Endothelial cell of umbilical vein (primary cell): ENCODE measurements at regions not wholly inside any gene's neighbourhood (a gene's known extent, or its start where the extent isn't known, plus 50 kb on each side); places are given as distances from the start of the nearest gene placed in this dataset.

ENCODE experiments used
- EZH2 ChIP-seq: IDR thresholded peaks from 2 replicates; pipeline ENCODE4 v1.6.1; 2012; ENCODE audit warnings: borderline replicate concordance, low read depth, mild to moderate bottlenecking, moderate library complexity, low read length, inconsistent platforms; ENCODE audit not compliant: severe bottlenecking
- JUN ChIP-seq: IDR thresholded peaks from 2 replicates; pipeline ENCODE4 v1.6.1; 2011; ENCODE audit warnings: borderline replicate concordance, low read depth; ENCODE audit not compliant: insufficient read length, insufficient read depth
- MYC ChIP-seq: IDR thresholded peaks from one replicate; pipeline ENCODE4 v1.6.1; 2011; ENCODE audit warnings: mild to moderate bottlenecking, low read depth, low read length
- POLR2A ChIP-seq: IDR thresholded peaks from 2 replicates; pipeline ENCODE4 v1.6.1; 2012; ENCODE audit warnings: low read depth, mild to moderate bottlenecking, control low read depth, low read length
- POLR2AphosphoS5 ChIP-seq: IDR thresholded peaks from 2 replicates; pipeline ENCODE4 v1.6.1; 2012; ENCODE audit warnings: low read depth, mild to moderate bottlenecking, control low read depth, low read length, moderate library complexity; ENCODE audit not compliant: insufficient read depth
- TF ChIP-seq, protein P1 (sequence below), 2 donors: IDR thresholded peaks; 1 replicate in 1 of 2; 2 replicates in 1 of 2; pipeline ENCODE4 v1.5.1; 2011; ENCODE audit warnings: low read length in 2 of 2, mild to moderate bottlenecking in 2 of 2, moderate library complexity in 2 of 2, control low read depth in 1 of 2, inconsistent platforms in 1 of 2, low read depth in 1 of 2; ENCODE audit not compliant: insufficient read depth in 1 of 2; ENCODE audit errors: extremely low read depth in 1 of 2
- TF ChIP-seq, protein P2 (sequence below): IDR thresholded peaks from 2 replicates; pipeline ENCODE4 v1.6.1; 2011; ENCODE audit not compliant: insufficient read depth, insufficient read length

DNA sequence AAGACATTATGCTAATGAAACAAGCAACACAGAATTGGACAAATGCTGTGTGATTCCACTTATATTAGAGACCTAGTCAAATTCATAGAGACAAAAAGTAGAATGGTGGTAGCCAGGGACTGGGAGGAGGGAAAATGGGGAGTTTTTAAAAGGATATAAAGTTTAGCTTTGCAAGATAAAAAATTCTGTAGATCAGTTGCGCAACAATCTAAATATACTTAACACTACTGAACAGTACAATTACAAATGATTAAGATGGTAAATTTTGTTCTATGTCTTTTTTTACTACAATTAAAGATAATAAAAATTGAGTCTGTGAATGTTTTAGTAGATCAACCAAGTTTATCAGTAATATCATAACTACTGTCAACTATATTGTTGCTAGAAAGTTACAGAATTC lies 340.1 kb upstream of the PDZRN3 start:
- TF ChIP-seq, protein P1, sequence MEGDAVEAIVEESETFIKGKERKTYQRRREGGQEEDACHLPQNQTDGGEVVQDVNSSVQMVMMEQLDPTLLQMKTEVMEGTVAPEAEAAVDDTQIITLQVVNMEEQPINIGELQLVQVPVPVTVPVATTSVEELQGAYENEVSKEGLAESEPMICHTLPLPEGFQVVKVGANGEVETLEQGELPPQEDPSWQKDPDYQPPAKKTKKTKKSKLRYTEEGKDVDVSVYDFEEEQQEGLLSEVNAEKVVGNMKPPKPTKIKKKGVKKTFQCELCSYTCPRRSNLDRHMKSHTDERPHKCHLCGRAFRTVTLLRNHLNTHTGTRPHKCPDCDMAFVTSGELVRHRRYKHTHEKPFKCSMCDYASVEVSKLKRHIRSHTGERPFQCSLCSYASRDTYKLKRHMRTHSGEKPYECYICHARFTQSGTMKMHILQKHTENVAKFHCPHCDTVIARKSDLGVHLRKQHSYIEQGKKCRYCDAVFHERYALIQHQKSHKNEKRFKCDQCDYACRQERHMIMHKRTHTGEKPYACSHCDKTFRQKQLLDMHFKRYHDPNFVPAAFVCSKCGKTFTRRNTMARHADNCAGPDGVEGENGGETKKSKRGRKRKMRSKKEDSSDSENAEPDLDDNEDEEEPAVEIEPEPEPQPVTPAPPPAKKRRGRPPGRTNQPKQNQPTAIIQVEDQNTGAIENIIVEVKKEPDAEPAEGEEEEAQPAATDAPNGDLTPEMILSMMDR (IDR thresholded peaks at IDR 0.05; ENCODE audit: extremely low read depth in 1 of 2, insufficient read depth in 1 of 2, low read depth in 1 of 2, low read length in 2 of 2) = no peak
- TF ChIP-seq EZH2 (no peak), POLR2A (no peak), JUN (no peak), MYC (no peak), POLR2AphosphoS5 (no peak)
- TF ChIP-seq, protein P2, sequence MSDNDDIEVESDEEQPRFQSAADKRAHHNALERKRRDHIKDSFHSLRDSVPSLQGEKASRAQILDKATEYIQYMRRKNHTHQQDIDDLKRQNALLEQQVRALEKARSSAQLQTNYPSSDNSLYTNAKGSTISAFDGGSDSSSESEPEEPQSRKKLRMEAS = no peak
